ENCODE measurements at regions not wholly inside any gene's neighbourhood (a gene's known extent, or its start where the extent isn't known, plus 50 kb on each side); places are given as distances from the start of the nearest gene placed in this dataset.

DNA sequence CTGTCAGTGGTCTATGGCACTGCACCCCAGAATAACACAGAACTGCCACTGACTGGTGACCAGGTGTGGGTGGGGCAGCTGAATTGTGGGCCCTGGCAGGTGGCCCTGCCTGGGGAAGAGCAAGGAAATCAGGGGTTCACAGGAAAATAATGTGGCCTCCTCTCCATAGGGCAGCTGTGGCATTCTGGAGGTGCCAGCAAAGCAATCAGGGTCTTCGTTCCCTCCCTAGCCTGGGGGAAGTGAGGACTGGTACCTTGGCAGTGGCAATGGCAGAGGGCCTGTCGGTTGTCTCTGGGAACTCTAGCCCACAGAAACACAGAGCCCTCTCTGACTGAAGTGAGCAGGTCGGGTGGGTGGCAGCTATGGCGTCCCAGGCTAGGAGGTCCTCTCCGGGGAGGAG, 223.0 kb downstream of the GRIA2 start:
- Histone ChIP-seq H3K27ac (no peak overlapping the region), H3K36me3 (no peaks in the 10 kb centered on the region), H3K27me3 (replicated peaks; ENCODE audit: insufficient read depth) (no peaks in the 10 kb centered on the region), H3K9me3 (no peaks in the 10 kb centered on the region), H3K4me1 (ENCODE audit: control insufficient read depth in 1 of 2, low read depth in 2 of 2) (no peaks in the 10 kb centered on the region), H3K4me3 (no peak overlapping the region)
- DNase-seq (ENCODE audit: low spot score) (no peak), ATAC-seq (ENCODE audit: insufficient number of reproducible peaks, low FRiP score, low read depth) (no peak)
- TF ChIP-seq, protein P1, sequence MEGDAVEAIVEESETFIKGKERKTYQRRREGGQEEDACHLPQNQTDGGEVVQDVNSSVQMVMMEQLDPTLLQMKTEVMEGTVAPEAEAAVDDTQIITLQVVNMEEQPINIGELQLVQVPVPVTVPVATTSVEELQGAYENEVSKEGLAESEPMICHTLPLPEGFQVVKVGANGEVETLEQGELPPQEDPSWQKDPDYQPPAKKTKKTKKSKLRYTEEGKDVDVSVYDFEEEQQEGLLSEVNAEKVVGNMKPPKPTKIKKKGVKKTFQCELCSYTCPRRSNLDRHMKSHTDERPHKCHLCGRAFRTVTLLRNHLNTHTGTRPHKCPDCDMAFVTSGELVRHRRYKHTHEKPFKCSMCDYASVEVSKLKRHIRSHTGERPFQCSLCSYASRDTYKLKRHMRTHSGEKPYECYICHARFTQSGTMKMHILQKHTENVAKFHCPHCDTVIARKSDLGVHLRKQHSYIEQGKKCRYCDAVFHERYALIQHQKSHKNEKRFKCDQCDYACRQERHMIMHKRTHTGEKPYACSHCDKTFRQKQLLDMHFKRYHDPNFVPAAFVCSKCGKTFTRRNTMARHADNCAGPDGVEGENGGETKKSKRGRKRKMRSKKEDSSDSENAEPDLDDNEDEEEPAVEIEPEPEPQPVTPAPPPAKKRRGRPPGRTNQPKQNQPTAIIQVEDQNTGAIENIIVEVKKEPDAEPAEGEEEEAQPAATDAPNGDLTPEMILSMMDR (IDR thresholded peaks at IDR 0.05): no peak

DNA sequence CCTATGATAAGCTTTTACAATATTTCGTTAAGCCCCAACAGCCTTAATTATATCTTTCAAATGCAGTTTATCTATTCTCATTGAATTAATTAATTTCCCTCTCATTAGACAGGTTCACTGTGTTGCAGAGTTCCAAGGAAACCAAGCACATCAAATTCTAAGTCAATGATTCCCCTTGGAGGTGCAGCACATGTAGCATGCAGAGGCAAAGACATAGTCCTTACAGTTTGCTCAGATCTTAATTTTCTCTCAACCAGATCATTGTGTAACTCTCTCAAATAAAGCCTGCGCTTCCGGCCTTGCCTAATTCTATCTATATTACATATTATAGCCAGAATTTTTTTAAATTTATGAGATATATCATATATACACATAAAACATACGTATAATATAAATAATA, 205.4 kb downstream of the GRIA2 start:
- ATAC-seq (ENCODE audit: insufficient number of reproducible peaks, low FRiP score, low read depth): no peak
- Histone ChIP-seq H3K36me3 (no peaks in the 10 kb centered on the region), H3K9me3 (no peaks in the 10 kb centered on the region), H3K27ac (no peak overlapping the region), H3K27me3 (replicated peaks; ENCODE audit: insufficient read depth) (no peaks in the 10 kb centered on the region), H3K4me3 (no peak overlapping the region), H3K4me1 (ENCODE audit: control insufficient read depth in 1 of 2, low read depth in 2 of 2) (no peaks in the 10 kb centered on the region)
- TF ChIP-seq, protein P1 (IDR thresholded peaks at IDR 0.05): no peak
- DNase-seq (ENCODE audit: low spot score): no peak

GRCh38 chr4:157423526-157424020, 203.0 kb downstream of the GRIA2 start:
- H3K4me3 ChIP-seq: no peak overlapping the region
- TF ChIP-seq, protein P1 (IDR thresholded peaks at IDR 0.05): no peak
- ATAC-seq (ENCODE audit: insufficient number of reproducible peaks, low FRiP score, low read depth) (no peak), DNase-seq (ENCODE audit: low spot score) (no peak)
- H3K9me3 ChIP-seq: no peaks in the 10 kb centered on the region
- no peak overlapping the region for H3K27ac ChIP-seq
- H3K36me3 ChIP-seq: no peaks in the 10 kb centered on the region
- no peaks in the 10 kb centered on the region for H3K27me3 ChIP-seq (replicated peaks; ENCODE audit: insufficient read depth)
- no peaks in the 10 kb centered on the region for H3K4me1 ChIP-seq (ENCODE audit: control insufficient read depth in 1 of 2, low read depth in 2 of 2)

DNA sequence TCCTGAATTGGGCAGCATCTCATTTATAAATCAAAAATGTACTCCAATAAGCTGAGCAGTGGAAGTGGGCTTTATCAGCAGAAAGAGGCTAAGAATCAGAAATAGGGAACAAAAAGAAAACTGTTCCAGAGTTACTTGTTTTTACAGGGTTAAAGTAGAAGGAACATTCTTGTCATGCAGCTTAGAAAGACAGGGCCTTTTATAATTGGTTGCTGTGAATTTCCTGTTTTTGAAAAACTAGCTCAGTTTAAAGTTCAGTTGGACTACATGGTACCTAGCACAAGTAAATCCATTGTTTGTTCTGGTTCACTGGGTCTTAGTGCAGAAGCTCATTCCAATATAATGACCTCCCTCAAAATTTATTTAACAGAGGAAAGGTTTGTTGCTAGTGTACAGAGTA, 200.8 kb downstream of the GRIA2 start:
- no peak overlapping the region for H3K4me3 ChIP-seq
- no peaks in the 10 kb centered on the region for H3K9me3 ChIP-seq
- H3K27me3 ChIP-seq (replicated peaks; ENCODE audit: insufficient read depth): no peaks in the 10 kb centered on the region
- TF ChIP-seq, protein P1 (IDR thresholded peaks at IDR 0.05): no peak
- no peaks in the 10 kb centered on the region for H3K36me3 ChIP-seq
- no peaks in the 10 kb centered on the region for H3K4me1 ChIP-seq (ENCODE audit: control insufficient read depth in 1 of 2, low read depth in 2 of 2)
- no peak for ATAC-seq (ENCODE audit: insufficient number of reproducible peaks, low FRiP score, low read depth)
- H3K27ac ChIP-seq: no peak overlapping the region
- DNase-seq (ENCODE audit: low spot score): no peak

Data from thoracic aorta (tissue), 2 donors.